Upper lobe of right lung (tissue), 1 donor: ENCODE measurements at regions not wholly inside any gene's neighbourhood (a gene's known extent, or its start where the extent isn't known, plus 50 kb on each side); places are given as distances from the start of the nearest gene placed in this dataset.

ENCODE experiments used
- ATAC-seq: fragments of 200-7000 bp; cut with Tn5 transposase; one replicate; pipeline ENCODE4 v1.9.1; 2020; ENCODE audit warnings: mild to moderate bottlenecking, moderate library complexity
- DNase-seq: peaks from one replicate; pipeline ENCODE4 v3.0.0-alpha.2; 2020
- H3K27ac ChIP-seq: fragments of 200-600 bp; one replicate; pipeline ENCODE4 v1.8.0; 2022
- H3K27me3 ChIP-seq: fragments of 200-600 bp; one replicate; pipeline ENCODE4 v1.8.0; 2022; ENCODE audit warnings: mild to moderate bottlenecking
- H3K36me3 ChIP-seq: fragments of 200-600 bp; one replicate; pipeline ENCODE4 v1.8.0; 2022
- H3K4me1 ChIP-seq: fragments of 200-600 bp; one replicate; pipeline ENCODE4 v1.8.0; 2022
- H3K4me3 ChIP-seq: fragments of 200-600 bp; one replicate; pipeline ENCODE4 v1.8.0; 2022; ENCODE audit warnings: mild to moderate bottlenecking
- H3K9me3 ChIP-seq: fragments of 200-600 bp; one replicate; pipeline ENCODE4 v1.8.0; 2022
- intact Hi-C: fragments of 100-400 bp; cut with DNase I; formaldehyde crosslinking; loops from one replicate; pipeline ENCODE4 v1.11.0; 2022
- TF ChIP-seq, protein P1 (sequence below): fragments of 200-600 bp; IDR thresholded peaks from one replicate; pipeline ENCODE4 v1.8.0; 2022; ENCODE audit warnings: antibody characterized with exemption
- donor health status: DM: no; HTN: yes; CAD: no; lungs with severe emphysema.

DNA sequence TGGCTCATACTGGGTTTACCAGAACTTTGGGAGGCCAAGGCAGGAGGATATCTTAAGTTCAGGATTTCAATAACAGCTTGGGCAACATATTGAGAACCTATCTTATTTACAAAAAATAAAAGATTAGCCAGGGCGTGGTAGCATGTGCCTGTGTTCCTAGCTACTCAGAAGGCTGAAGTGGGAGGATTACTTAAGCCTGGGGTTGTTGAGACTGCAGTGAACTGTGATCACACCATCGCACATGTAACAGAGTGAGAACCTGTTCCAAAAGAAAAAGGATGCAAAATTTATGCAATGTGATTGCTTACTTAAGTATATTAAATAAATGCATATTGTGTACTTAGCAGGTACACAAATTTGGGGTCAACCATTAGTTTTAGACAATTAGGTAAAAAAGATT is 768.9 kb upstream of the CDH7 start:
- Histone ChIP-seq H3K4me3 (no peak overlapping the region), H3K36me3 (no peaks in the 10 kb centered on the region), H3K9me3 (no peaks in the 10 kb centered on the region), H3K27ac (no peak overlapping the region), H3K4me1 (no peaks in the 10 kb centered on the region), H3K27me3 (no peaks in the 10 kb centered on the region)
- TF ChIP-seq, protein P1, sequence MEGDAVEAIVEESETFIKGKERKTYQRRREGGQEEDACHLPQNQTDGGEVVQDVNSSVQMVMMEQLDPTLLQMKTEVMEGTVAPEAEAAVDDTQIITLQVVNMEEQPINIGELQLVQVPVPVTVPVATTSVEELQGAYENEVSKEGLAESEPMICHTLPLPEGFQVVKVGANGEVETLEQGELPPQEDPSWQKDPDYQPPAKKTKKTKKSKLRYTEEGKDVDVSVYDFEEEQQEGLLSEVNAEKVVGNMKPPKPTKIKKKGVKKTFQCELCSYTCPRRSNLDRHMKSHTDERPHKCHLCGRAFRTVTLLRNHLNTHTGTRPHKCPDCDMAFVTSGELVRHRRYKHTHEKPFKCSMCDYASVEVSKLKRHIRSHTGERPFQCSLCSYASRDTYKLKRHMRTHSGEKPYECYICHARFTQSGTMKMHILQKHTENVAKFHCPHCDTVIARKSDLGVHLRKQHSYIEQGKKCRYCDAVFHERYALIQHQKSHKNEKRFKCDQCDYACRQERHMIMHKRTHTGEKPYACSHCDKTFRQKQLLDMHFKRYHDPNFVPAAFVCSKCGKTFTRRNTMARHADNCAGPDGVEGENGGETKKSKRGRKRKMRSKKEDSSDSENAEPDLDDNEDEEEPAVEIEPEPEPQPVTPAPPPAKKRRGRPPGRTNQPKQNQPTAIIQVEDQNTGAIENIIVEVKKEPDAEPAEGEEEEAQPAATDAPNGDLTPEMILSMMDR: no peak
- ATAC-seq (peak; percentile 72), DNase-seq (no peak)
- intact Hi-C loops: no loop called here

DNA sequence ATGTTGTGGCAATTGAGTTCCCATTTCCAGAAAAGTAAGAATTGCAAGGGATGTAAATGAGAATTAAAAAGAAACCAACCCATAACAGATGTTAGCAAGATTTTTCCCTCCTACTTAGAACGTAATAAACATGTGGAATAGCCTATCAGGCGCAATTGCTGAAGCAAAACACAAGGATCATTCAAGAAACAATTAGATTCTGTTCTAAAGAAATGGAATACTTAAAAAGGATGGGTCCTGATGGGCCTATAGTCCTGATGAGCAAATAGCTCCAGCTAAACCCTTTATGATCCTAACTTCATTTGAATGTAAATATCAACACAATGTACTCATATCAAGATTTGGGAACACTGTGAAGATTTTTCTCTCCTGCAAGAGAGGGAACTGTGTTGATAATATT is 771.0 kb upstream of the CDH7 start:
- Histone ChIP-seq H3K9me3 (no peaks in the 10 kb centered on the region), H3K27ac (no peak overlapping the region), H3K36me3 (no peaks in the 10 kb centered on the region), H3K4me1 (no peaks in the 10 kb centered on the region), H3K27me3 (no peaks in the 10 kb centered on the region), H3K4me3 (no peak overlapping the region)
- intact Hi-C loops: no loop called here
- DNase-seq (no peak), ATAC-seq (no peak)
- TF ChIP-seq, protein P1: no peak

DNA sequence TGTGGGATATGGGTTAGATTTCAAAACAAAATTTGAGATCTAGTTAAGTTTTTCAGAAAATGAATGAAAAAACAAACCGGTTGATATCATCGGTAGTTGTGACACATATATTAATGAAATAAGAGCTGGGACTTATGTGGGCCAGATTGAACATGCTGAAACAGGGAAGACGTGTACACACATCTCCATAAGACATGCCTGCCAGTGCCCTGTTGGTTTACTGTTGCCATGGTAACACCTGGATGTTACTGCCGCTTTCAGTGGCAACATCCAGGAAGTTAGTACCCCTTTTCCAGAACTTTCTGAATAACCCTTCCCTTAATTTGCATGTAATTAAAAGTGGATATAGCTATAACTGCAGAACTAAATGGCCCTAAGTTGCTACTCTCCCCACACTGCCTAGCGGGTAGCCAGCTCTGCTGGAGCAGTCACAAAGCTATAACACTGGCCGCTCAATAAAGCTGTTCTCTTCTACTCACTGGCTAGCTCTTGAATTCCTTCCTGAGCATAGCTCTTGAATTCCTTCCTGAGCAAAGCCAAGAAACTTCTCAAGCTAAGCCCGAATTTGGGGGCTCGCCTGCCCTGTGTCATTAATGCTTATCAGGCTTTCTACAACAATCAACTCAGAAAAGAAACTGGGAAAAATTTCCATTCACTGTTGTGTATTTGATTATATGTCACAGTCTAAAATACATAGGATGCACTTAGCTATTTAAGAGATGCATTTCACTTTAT is 776.3 kb upstream of the CDH7 start:
- no peak overlapping the region for H3K4me3 ChIP-seq
- H3K27me3 ChIP-seq: no peaks in the 10 kb centered on the region
- no peaks in the 10 kb centered on the region for H3K36me3 ChIP-seq
- H3K4me1 ChIP-seq: no peaks in the 10 kb centered on the region
- TF ChIP-seq, protein P1: no peak
- no peak overlapping the region for H3K27ac ChIP-seq
- intact Hi-C loops: no loop called here
- DNase-seq (no peak), ATAC-seq (no peak)
- H3K9me3 ChIP-seq: no peaks in the 10 kb centered on the region

DNA sequence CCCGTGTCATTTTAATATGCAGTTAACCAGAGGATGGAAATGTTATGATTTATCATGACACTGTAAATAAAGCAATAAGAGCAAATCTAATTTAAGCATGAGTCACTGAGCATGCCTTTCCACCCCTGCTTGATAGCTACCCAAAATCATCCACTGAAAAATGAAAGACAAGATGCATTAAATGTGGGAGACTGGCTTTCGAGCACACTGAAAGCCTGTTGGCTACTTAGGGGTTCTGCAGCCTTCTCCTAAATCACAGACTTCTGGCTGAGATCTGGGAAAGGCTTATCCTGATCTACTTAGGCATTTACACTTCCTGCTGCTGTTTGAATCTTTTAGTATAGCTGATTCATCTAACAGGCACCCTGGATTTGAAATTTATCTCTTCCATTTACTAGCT is 778.3 kb upstream of the CDH7 start:
- DNase-seq (no peak), ATAC-seq (no peak)
- intact Hi-C loops: no loop called here
- Histone ChIP-seq H3K36me3 (no peaks in the 10 kb centered on the region), H3K27ac (no peak overlapping the region), H3K4me1 (no peaks in the 10 kb centered on the region), H3K4me3 (no peak overlapping the region), H3K9me3 (no peaks in the 10 kb centered on the region), H3K27me3 (no peaks in the 10 kb centered on the region)
- TF ChIP-seq, protein P1: no peak

DNA sequence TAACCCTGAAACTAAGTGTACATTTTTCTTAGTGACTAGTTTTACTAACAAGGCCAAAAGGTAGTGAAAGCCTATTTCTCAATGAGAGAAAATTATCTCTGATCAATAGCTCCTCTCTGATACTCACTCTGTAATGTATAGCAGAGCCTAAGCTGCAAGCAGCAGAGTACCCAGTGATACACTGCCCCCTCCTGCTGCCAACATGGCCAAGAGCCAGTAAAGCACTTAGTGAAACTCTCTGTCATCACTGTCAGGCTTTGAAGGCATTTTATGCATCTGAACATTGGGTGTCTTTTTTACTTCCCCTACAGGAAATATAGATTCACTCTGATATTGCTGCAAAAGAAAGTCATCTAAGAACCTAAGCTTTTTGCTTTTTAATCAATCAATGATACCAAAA is 784.1 kb upstream of the CDH7 start:
- no peak overlapping the region for H3K4me3 ChIP-seq
- no peak for DNase-seq
- intact Hi-C loops: no loop called here
- TF ChIP-seq, protein P1: no peak
- H3K9me3 ChIP-seq: no peaks in the 10 kb centered on the region
- H3K36me3 ChIP-seq: no peaks in the 10 kb centered on the region
- no peaks in the 10 kb centered on the region for H3K27me3 ChIP-seq
- no peak for ATAC-seq
- no peak overlapping the region for H3K27ac ChIP-seq
- no peaks in the 10 kb centered on the region for H3K4me1 ChIP-seq

DNA sequence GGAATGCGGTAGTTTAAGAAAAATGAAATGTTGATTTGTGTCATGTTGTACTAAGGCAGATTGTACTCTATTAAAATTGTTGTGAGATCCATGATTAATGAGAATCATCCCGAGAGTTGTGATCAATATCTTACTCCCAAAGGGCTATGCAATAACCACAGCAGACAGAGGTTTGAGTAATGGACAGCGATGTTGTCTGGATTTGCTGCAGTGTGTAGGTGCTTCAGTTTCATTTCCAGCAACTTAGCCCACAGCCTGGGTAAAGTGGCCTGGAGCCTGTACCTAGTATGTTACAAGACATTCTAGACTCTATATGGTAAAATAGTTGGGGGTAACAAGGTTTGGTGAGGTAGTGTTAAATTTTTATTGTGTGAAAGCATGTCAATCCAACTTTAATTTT is 794.3 kb upstream of the CDH7 start:
- Histone ChIP-seq H3K36me3 (no peaks in the 10 kb centered on the region), H3K27ac (no peak overlapping the region), H3K27me3 (no peaks in the 10 kb centered on the region), H3K9me3 (no peaks in the 10 kb centered on the region), H3K4me3 (no peak overlapping the region), H3K4me1 (no peaks in the 10 kb centered on the region)
- intact Hi-C loops: no loop called here
- no peak for ATAC-seq
- TF ChIP-seq, protein P1: no peak
- DNase-seq: no peak
